Upper lobe of left lung (tissue), 6 donors: ENCODE measurements at regions not wholly inside any gene's neighbourhood (a gene's known extent, or its start where the extent isn't known, plus 50 kb on each side); places are given as distances from the start of the nearest gene placed in this dataset.

Experiments
- ATAC-seq, 2 donors: fragments of 200-7000 bp; cut with Tn5 transposase; one replicate each; pipeline ENCODE4 v1.9.1; 2022; ENCODE audit warnings: mild to moderate bottlenecking in 2 of 2, moderate library complexity in 2 of 2; ENCODE audit not compliant: low FRiP score in 2 of 2
- DNase-seq, 2 donors: peaks; one replicate each; pipeline ENCODE4 v3.0.0-alpha.2; 2019 to 2020
- H3K27ac ChIP-seq, 4 donors: fragments of 200-600 bp; sonication (generic); one replicate each; pipeline ENCODE4 v1.5.1; 2016 to 2019
- H3K27me3 ChIP-seq, 4 donors: fragments of 200-600 bp; sonication (generic); one replicate each; pipeline ENCODE4 v1.5.1; 2017 to 2019
- H3K36me3 ChIP-seq, 4 donors: fragments of 200-600 bp; sonication (generic); one replicate each; pipeline ENCODE4 v1.5.1; 2016 to 2019
- H3K4me1 ChIP-seq, 4 donors: fragments of 200-600 bp; sonication (generic); one replicate each; pipeline ENCODE4 v1.5.1; 2018 to 2019
- H3K4me3 ChIP-seq, 4 donors: fragments of 200-600 bp; sonication (generic); one replicate each; pipeline ENCODE4 v1.5.1; 2017 to 2019; ENCODE audit warnings: mild to moderate bottlenecking in 2 of 4, moderate library complexity in 1 of 4
- H3K9me3 ChIP-seq, 4 donors: fragments of 200-600 bp; sonication (generic); one replicate each; pipeline ENCODE4 v1.5.1; 2018 to 2019
- CTCF ChIP-seq, 6 experiments: fragments of 450-650 bp in 4 of 6; fragments of 200-600 bp in 2 of 6; sonication (generic) in 2 of 6; IDR thresholded peaks; one replicate each; pipeline ENCODE4 v1.5.1; 2016 to 2019; ENCODE audit warnings: antibody characterized with exemption in 6 of 6
- EP300 ChIP-seq, 4 donors: sonication (generic); formaldehyde crosslinking; IDR thresholded peaks; one replicate each; pipeline ENCODE4 v1.5.1; 2017; ENCODE audit warnings: antibody characterized with exemption in 4 of 4, control low read depth in 2 of 4
- POLR2A ChIP-seq, 4 donors: fragments of 450-650 bp; IDR thresholded peaks; one replicate each; pipeline ENCODE4 v1.5.1; 2016 to 2017; ENCODE audit warnings: antibody characterized with exemption in 4 of 4, mild to moderate bottlenecking in 2 of 4
- POLR2AphosphoS5 ChIP-seq, 2 donors: sonication (generic); formaldehyde crosslinking; IDR thresholded peaks; one replicate each; pipeline ENCODE4 v1.5.1; 2017; ENCODE audit warnings: antibody characterized with exemption in 2 of 2
- WGBS, 2 donors: methylation state at CpG; one replicate each; pipeline ENCODE4 v1.1.5; 2017 to 2018; 5-methylcytosine and 5-hydroxymethylcytosine counted together
- donor health status: DM: no; HTN: no; CAD: no; lungs with moderate emphysema.
- donor health status: DM: no; HTN: yes; CAD: no; lungs with severe emphysema.

- no peaks in the 10 kb centered on the region for H3K9me3 ChIP-seq
- 86 to 91% methylated on average over 1 of the region's 1 CpG for WGBS, 2 donors
- H3K4me1 ChIP-seq: no peaks in the 10 kb centered on the region
- no peaks in the 10 kb centered on the region for H3K36me3 ChIP-seq
- TF ChIP-seq POLR2AphosphoS5 (IDR thresholded peaks at IDR 0.05) (no peak), EP300 (IDR thresholded peaks at IDR 0.05) (no peak), POLR2A (IDR thresholded peaks at IDR 0.05) (no peak), CTCF (IDR thresholded peaks at IDR 0.05) (no peak)
- DNase-seq (no peak), ATAC-seq (no peak)
- no peaks in the 10 kb centered on the region for H3K27me3 ChIP-seq
- no peak overlapping the region for H3K27ac ChIP-seq
- H3K4me3 ChIP-seq: no peak overlapping the region
These were observed 423.5 kb upstream of the SLC14A2 start for GRCh38 chr18:45191795-45192194.

- Histone ChIP-seq H3K4me1 (no peaks in the 10 kb centered on the region), H3K4me3 (no peak overlapping the region), H3K36me3 (no peaks in the 10 kb centered on the region), H3K9me3 (no peaks in the 10 kb centered on the region), H3K27me3 (no peaks in the 10 kb centered on the region), H3K27ac (no peak overlapping the region)
- TF ChIP-seq CTCF (IDR thresholded peaks at IDR 0.05) (no peak), EP300 (IDR thresholded peaks at IDR 0.05) (no peak)
- WGBS, 2 donors: 48 to 67% methylated on average over 5 of the region's 5 CpGs
- DNase-seq: no peak
- ATAC-seq: no peak
These were observed 417.7 kb upstream of the SLC14A2 start for GRCh38 chr18:45197526-45197970.

GRCh38 chr18:45198526-45198925, 416.8 kb upstream of the SLC14A2 start:
- Histone ChIP-seq H3K36me3 (no peaks in the 10 kb centered on the region), H3K4me1 (no peaks in the 10 kb centered on the region), H3K4me3 (no peak overlapping the region), H3K27me3 (no peaks in the 10 kb centered on the region), H3K9me3 (no peaks in the 10 kb centered on the region), H3K27ac (no peak overlapping the region)
- DNase-seq (no peak), ATAC-seq (no peak)
- TF ChIP-seq POLR2A (IDR thresholded peaks at IDR 0.05): no peak
- TF ChIP-seq CTCF (IDR thresholded peaks at IDR 0.05): no peak
- TF ChIP-seq EP300 (IDR thresholded peaks at IDR 0.05): no peak
- no peak for TF ChIP-seq POLR2AphosphoS5 (IDR thresholded peaks at IDR 0.05)

GRCh38 chr18:45201029-45201428, 414.2 kb upstream of the SLC14A2 start:
- no peak for DNase-seq
- Histone ChIP-seq H3K4me3 (no peak overlapping the region), H3K36me3 (no peaks in the 10 kb centered on the region), H3K27me3 (no peaks in the 10 kb centered on the region), H3K4me1 (no peaks in the 10 kb centered on the region), H3K9me3 (no peaks in the 10 kb centered on the region), H3K27ac (no peak overlapping the region)
- no peak for ATAC-seq
- TF ChIP-seq CTCF (IDR thresholded peaks at IDR 0.05): no peak
- no peak for TF ChIP-seq POLR2AphosphoS5 (IDR thresholded peaks at IDR 0.05)
- no peak for TF ChIP-seq EP300 (IDR thresholded peaks at IDR 0.05)
- no peak for TF ChIP-seq POLR2A (IDR thresholded peaks at IDR 0.05)
- WGBS, 2 donors: 82 to 90% methylated on average over 2 of the region's 2 CpGs

- no peaks in the 10 kb centered on the region for H3K4me1 ChIP-seq
- ATAC-seq (no peak), DNase-seq (no peak)
- no peaks in the 10 kb centered on the region for H3K36me3 ChIP-seq
- no peaks in the 10 kb centered on the region for H3K9me3 ChIP-seq
- no peak overlapping the region for H3K4me3 ChIP-seq
- TF ChIP-seq POLR2A (IDR thresholded peaks at IDR 0.05) (no peak), POLR2AphosphoS5 (IDR thresholded peaks at IDR 0.05) (no peak), EP300 (IDR thresholded peaks at IDR 0.05) (no peak)
- no peaks in the 10 kb centered on the region for H3K27me3 ChIP-seq
- H3K27ac ChIP-seq: no peak overlapping the region
These were observed 413.8 kb upstream of the SLC14A2 start for GRCh38 chr18:45201489-45201888.
